HG02938 (cell line): ENCODE measurements at regions not wholly inside any gene's neighbourhood (a gene's known extent, or its start where the extent isn't known, plus 50 kb on each side); places are given as distances from the start of the nearest gene placed in this dataset.
"Not testable (repeated sequence)": the region's sequence is repeated elsewhere in the genome, so short reads cannot be mapped to it uniquely, and the experiment has no call there.

ENCODE experiments used
- ATAC-seq: cut with Tn5 transposase; IDR thresholded peaks from one replicate; pipeline ENCODE4 v1.9.1; 2021; ENCODE audit warnings: mild to moderate bottlenecking, moderate library complexity; ENCODE audit not compliant: unreplicated experiment

- ATAC-seq: no peak
Measured at GRCh38 chr7:69360913-69361312, 237.4 kb upstream of the AUTS2 start.

GRCh38 chr7:69363136-69363535 is 235.1 kb upstream of the AUTS2 start:
- no peak for ATAC-seq

- ATAC-seq: no peak
Measured at GRCh38 chr7:69364813-69365643, 233.2 kb upstream of the AUTS2 start.

DNA sequence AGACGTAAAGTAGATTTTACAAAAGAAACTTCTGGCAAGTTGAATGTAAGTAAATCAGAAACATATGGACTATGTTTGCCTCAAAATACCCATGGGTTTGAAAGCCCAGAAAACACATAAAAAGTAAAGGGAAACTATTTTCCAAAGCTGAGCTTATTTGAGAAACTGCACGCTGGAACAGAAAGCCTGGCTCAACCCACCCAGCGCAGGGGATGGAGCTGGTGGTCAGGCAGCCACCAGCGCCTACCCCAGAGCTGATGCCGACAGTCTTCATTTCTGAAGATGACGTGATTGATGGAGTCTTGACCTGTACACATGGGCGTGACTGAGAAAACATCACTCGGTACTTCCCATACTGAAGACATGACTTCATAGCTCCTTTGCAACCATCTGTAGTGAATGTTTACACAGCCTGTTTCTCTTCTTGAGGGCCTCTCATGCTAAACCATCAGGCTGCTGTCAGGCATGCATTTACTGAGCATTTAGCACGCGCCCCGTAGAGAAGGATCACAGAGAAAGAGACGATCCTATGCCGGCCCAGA is 232.6 kb upstream of the AUTS2 start:
- no peak for ATAC-seq

GRCh38 chr7:69367780-69368179 is 230.5 kb upstream of the AUTS2 start:
- ATAC-seq: no peak

- no peak for ATAC-seq
Measured at GRCh38 chr7:69373171-69374043, 224.9 kb upstream of the AUTS2 start.

- no peak for ATAC-seq
Measured at GRCh38 chr7:69374044-69374425, 224.2 kb upstream of the AUTS2 start.

DNA sequence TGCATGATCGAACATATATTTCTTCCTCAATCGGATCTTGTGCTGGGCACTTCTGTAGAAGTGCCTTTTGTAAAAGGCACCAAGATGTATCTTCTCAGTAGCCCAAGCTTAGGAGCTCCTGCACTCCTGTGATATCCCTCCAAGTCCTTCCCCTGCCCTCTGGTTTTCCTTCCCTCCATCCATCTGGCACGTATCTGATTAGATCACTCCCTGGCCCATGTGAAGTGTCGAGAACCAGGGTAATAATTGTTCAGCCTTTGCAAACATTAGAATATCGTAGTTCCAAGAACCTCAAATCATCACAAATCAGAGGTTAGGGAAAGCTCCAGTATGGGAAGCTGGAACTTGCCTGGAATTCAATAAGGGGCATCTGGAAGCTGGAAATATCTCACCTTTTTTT is 221.1 kb upstream of the AUTS2 start:
- ATAC-seq: no peak

GRCh38 chr7:69388452-69389137 is 209.7 kb upstream of the AUTS2 start:
- ATAC-seq: no peak

- ATAC-seq: no peak
Measured at GRCh38 chr7:69389216-69389615, 209.1 kb upstream of the AUTS2 start.

- ATAC-seq: not testable (repeated sequence)
Measured at GRCh38 chr7:69393912-69394311, 204.4 kb upstream of the AUTS2 start.

GRCh38 chr7:69395061-69395714 is 203.1 kb upstream of the AUTS2 start:
- ATAC-seq: no peak

DNA sequence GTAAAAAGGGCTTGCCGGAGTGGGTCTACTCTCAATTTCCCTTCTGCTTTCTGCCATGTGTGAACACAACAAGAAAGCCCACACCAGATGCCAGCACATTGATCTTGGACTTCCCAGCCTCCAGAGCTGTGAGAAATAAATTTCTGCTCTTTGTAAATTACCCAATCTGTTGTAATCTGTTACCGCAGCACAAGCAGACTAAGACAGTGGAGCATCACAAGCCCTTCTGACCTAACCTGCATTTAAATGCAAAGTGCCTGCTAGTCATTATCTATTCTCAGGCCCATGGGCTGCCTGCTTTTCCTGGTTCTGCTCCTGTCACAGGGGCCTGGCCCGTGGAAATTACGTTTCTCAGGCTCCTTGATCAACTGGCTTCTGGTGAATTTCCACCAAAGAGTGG is 199.3 kb upstream of the AUTS2 start:
- no peak for ATAC-seq

GRCh38 chr7:69399401-69399800 is 198.9 kb upstream of the AUTS2 start:
- ATAC-seq: no peak

GRCh38 chr7:69402696-69403095 is 195.6 kb upstream of the AUTS2 start:
- ATAC-seq: no peak

- no peak for ATAC-seq
Measured at GRCh38 chr7:69403169-69403568, 195.1 kb upstream of the AUTS2 start.

DNA sequence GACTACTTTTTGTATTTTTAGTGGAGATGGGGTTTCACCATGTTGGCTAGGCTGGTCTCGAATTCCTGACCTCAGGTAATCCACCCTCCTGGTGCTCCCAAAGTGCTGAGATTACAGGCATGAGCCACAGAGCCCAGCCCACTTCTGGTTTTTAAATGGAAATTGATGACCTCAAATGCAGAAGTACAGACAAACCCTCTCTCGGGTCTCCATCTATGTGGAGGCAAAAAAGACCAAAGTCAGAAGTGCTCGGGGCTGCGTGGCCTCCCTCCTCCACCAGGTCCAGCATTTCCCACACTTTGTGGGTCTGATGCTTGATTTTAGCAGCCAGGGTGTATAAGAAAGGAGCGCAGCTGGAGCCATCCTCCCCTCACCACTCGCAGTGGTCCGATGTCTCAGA is 187.3 kb upstream of the AUTS2 start:
- ATAC-seq: no peak

DNA sequence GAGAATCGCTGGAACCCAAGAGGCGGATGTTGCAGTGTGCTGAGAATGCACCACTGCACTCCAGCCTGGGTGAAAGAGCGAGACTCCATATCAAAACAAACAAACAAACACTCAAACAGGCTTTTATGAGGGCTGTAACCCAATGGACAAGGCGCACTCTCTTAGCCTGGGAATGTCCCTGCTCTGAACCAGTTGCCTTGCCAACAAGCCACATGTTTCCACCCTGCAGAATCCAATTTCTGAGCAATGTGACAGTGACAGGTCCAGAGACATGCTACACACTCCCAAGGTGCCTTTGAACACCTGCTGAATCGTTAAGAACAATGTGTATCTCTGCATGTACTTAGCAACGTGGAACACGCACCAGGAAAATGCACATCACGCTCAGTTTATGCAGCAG is 186.8 kb upstream of the AUTS2 start:
- no peak for ATAC-seq

- peak; percentile 94 for ATAC-seq
Measured at GRCh38 chr7:69412331-69413146, 185.7 kb upstream of the AUTS2 start.

DNA sequence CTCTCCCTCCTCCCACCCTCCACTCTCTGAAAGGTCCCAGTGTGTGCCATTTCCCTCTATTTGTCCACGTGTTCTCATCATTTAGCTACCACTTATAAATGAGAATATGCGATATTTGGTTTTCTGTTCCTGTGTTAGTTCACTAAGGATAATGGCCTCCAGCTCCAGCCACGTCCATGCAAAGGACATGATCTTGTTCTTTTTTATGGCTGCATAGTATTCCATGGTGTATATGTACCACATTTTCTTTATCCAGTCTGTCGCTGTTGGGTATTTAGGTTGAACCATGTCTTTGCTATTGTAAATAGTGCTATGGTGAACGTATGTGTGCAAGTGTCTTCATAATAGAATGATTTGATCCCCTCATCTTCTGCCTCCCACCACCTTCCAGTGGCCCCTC is 183.7 kb upstream of the AUTS2 start:
- no peak for ATAC-seq
